A549 (cell line): ENCODE measurements at regions not wholly inside any gene's neighbourhood (a gene's known extent, or its start where the extent isn't known, plus 50 kb on each side); places are given as distances from the start of the nearest gene placed in this dataset.

ENCODE experiments used
- BCL3 ChIP-seq: fragments of >200 bp; sonication (Bioruptor Twin); formaldehyde crosslinking; IDR thresholded peaks from 3 replicates; pipeline ENCODE4 v1.6.1; 2016
- CHD2 ChIP-seq: fragments of 150-350 bp; IDR thresholded peaks from 2 replicates; pipeline ENCODE4 v1.6.1; 2014; ENCODE audit warnings: low read length; ENCODE audit not compliant: partially characterized antibody
- CTCF ChIP-seq: fragments of >200 bp; sonication (Bioruptor Twin); formaldehyde crosslinking; IDR thresholded peaks from 3 replicates; pipeline ENCODE4 v1.5.1; 2016
- ESRRA ChIP-seq: fragments of 150-350 bp; IDR thresholded peaks from 2 replicates; pipeline ENCODE4 v1.6.1; 2014; ENCODE audit warnings: mild to moderate bottlenecking, low read length, borderline replicate concordance
- HES2 ChIP-seq: fragments of >200 bp; sonication (Bioruptor Twin); formaldehyde crosslinking; IDR thresholded peaks from 2 replicates; pipeline ENCODE4 v1.6.1; 2016
- MAX ChIP-seq: IDR thresholded peaks from 2 replicates; pipeline ENCODE4 v1.6.1; 2012
- NPAS2 ChIP-seq: fragments of 250-450 bp; sonication (Bioruptor Pico); IDR thresholded peaks from 2 replicates; pipeline ENCODE4 v1.8.0; 2022; ENCODE audit warnings: mild to moderate bottlenecking, moderate library complexity, borderline replicate concordance
- POLR2A ChIP-seq: IDR thresholded peaks from 2 replicates; pipeline ENCODE4 v1.6.1; 2012; ENCODE audit warnings: mild to moderate bottlenecking, low read length
- POLR2AphosphoS2 ChIP-seq: conservative IDR thresholded peaks from 2 replicates; pipeline ENCODE4 v1.6.1; 2012; ENCODE audit warnings: low read length, improper control_type of control experiment, inconsistent platforms
- RAD21 ChIP-seq, 2 experiments: fragments of >200 bp in 1 of 2; sonication (Bioruptor Twin) in 1 of 2; formaldehyde crosslinking in 1 of 2; IDR thresholded peaks in 1 of 2; conservative IDR thresholded peaks in 1 of 2; 2 replicates in 1 of 2; 3 replicates in 1 of 2; pipeline ENCODE4 v1.6.1; 2012 to 2018; ENCODE audit warnings: inconsistent platforms in 1 of 2
- RARB ChIP-seq: fragments of 250-450 bp; sonication (Bioruptor Pico); IDR thresholded peaks from 2 replicates; pipeline ENCODE4 v1.8.0; 2021; ENCODE audit warnings: mild to moderate bottlenecking, moderate library complexity
- SMC3 ChIP-seq: fragments of >200 bp; sonication (Bioruptor Twin); formaldehyde crosslinking; IDR thresholded peaks from 3 replicates; pipeline ENCODE4 v1.6.1; 2018; ENCODE audit warnings: inconsistent platforms

- TF ChIP-seq CTCF, result no peak
- no peak for TF ChIP-seq MAX
- TF ChIP-seq RAD21 (conservative IDR thresholded peaks at IDR 0.05 in 1 of 2, IDR thresholded peaks at IDR 0.05 in 1 of 2), result no peak
- no peak for TF ChIP-seq ESRRA
- no peak for TF ChIP-seq BCL3
- no peak for TF ChIP-seq NPAS2 (CRISPR knock-in tag)
- TF ChIP-seq POLR2A, result no peak
- TF ChIP-seq RARB (CRISPR knock-in tag), result no peak
- no peak for TF ChIP-seq SMC3
- no peak for TF ChIP-seq POLR2AphosphoS2
- no peak for TF ChIP-seq CHD2
- no peak for TF ChIP-seq HES2
Measured at GRCh38 chr6:21467091-21467490, 126.5 kb upstream of the SOX4 start.
